GM21576 (cell line): ENCODE measurements at regions not wholly inside any gene's neighbourhood (a gene's known extent, or its start where the extent isn't known, plus 50 kb on each side); places are given as distances from the start of the nearest gene placed in this dataset.
"Not testable (repeated sequence)": the region's sequence is repeated elsewhere in the genome, so short reads cannot be mapped to it uniquely, and the experiment has no call there.

ENCODE experiments used
- ATAC-seq: cut with Tn5 transposase; IDR thresholded peaks from one replicate; pipeline ENCODE4 v1.9.1; 2021; ENCODE audit warnings: mild to moderate bottlenecking, moderate library complexity; ENCODE audit not compliant: unreplicated experiment

DNA sequence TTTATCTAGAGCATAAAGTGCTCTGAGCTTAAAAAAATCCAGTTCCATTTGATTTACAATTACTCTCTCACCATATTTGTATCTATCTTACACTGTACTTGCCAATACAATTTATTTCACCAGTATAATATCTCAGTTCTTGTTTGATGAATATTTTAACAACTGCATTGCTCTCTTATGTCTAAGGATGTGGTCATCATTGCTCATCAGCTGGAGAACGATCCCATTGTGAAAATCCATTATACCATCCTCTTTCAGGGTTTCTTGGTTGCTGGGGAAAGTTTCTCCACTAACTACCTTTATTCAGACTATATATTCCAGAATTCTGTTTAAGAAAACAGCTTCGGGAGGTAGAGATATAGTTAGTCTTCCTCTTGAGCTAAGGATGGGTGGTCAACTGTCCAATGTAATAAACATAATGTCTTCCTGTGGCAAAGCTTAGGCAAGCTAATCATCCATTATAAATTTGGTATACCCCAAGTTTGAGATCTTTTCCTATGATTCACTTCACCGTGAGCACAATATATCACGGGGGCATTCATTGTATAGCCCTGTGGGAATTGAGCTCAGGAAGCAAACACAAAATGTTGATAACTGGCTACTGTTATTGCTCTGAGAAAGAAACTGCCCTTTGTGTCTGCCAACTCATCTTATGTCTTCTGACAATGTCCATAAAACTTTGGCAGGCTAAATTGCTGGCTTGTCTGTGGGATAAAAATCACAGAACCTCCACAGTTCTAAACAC, 2361.9 kb downstream of the ARAP2 start:
- ATAC-seq, result no peak

DNA sequence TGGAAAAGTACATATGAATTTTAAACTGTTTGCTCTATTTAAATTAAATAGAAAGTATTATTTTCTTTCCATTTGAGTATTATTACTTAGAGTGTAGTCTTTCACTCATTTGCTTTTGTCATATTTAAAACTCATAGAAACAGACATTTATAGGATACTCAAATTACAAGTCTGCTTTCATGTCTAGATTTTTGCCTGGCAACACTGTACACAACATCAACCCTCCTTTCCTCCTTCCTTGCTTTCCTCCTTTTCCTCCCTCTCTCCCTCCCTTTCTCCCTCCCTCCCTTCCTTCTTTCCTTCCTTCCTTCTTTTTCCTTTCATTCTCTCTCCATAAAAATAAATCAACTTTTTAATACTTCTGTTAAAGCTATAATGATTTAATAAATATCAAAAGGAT, 2361.2 kb downstream of the ARAP2 start:
- ATAC-seq, result no peak

DNA sequence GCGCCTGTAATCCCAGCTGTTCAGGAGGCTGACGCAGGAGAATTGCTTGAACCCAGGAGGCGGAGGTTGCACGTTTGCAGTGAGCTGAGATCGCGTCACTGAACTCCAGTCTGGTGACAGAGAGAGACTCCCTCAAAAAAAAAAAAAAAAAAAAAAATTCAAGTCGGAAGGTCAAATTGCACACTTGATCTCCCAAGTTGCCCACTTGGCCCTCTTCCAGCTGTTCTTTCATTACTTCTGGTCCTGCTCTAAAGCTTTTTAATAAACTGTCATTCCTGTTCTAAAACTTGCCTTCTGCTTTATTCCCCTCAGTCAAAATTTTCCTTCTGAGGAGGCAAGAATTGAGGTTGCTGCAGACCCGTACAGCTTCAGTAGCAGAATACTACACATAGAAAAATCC, 2358.0 kb downstream of the ARAP2 start:
- no peak for ATAC-seq

DNA sequence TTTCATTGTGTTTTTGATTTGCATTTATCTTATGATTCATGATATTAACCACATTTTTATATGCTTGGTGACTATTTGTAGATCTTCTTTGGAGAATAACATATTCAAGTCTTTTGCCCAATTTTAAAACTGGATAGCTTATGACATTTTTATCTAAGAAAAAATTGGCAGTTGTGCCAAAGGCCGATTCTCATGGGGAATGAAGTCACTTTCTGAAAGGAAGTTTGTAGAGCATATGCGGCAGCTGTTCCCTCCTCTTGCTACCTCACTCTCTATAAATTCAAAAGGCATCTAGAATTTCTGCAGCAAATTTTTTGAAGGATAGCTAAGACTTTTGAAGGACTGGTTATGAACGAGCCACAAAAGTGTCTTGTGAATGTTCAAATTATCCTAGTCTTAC, 2353.5 kb downstream of the ARAP2 start:
- no peak for ATAC-seq

DNA sequence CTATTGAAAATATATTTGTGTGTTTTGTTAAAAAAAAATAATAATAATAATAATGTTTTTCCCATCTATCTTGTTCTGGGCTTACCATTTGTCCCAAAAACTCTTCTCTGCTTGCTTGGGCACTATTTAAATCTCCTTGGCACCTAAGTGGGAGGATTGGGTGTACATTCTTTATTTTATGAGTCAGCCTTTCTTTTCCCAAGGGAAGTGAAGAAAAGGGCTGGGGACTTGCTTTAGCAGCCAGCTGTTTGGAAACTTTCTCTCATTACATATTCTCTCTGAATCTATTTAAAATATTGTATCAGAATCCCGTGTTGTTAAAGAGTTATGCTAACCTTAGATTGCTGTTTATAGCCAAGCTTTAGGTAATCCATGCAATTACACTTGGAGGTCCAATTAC, 2332.4 kb downstream of the ARAP2 start:
- no peak for ATAC-seq

DNA sequence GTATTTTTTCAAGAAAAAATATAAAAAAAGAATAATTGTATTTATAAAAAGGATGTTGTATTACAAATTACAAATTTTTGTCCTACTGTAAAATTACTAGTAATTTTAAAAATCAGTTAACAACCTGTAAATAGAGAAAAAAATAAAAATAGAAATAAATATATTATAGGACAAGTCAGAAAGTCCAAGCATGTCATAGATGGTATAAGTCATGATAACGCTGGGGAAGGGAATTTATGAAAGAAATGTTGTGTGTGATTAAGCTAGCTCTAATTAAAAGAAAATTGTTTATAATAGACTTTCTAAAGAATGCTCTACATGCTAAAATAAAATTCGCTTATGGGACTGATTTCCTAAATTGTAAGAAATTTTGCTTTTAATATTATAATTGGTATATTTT, 2329.9 kb downstream of the ARAP2 start:
- no peak for ATAC-seq

DNA sequence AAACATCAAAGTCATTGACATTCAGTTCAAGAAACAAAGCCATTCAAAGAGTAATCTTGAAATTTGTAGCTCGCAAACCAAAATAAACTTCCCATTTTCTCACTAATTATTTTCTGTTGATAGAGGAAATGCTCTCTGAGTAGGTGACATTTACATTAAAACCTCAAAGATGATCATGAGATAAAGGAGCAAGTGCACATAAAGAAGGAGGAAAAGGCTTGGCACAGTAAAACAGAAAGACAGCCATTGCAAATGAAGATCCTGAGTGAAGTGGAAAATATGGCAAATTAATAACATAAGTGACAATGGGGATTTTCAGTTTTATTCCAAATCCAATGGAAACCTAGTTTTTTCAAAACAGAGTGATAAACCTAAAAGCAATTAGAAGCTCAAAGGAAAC, 2320.8 kb downstream of the ARAP2 start:
- no peak for ATAC-seq

DNA sequence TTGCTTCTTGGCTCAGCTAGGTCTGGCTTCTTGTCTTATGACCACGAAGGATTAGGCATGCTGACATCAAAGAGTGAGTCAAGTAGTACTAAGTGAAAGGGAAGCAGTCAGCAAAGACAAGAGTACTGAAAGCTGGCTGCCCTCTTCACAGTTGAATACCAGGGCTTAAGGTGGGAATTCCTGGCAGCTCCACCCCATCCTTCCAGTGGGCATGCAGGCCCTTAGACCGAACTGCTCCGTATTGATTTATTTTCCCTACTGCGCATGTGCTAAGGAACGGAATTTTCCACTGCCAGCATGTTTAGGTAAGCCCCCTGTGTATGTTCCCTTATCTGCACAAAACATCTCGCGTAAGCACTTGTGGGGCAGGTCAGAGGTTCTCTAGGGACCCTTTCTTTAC, 2320.1 kb downstream of the ARAP2 start:
- no peak for ATAC-seq

DNA sequence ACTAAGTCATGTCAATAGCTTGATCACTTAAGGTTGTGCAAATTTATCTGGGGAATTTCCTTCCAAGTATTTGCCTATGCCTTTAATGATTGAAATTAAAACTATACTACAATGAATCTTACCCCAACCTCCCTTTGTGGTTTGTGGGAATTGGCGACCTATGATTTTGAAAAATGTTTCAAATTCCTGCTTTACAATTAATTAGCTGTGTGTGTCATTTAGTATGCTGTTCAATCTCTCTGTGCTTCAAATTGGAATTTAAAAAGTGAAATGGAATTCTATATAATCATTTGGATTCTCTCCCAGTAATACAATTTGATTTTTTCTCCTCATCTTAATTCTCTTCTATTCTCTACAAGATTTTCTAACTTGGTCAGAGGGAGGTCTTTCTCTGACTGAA, 2319.5 kb downstream of the ARAP2 start:
- no peak for ATAC-seq

DNA sequence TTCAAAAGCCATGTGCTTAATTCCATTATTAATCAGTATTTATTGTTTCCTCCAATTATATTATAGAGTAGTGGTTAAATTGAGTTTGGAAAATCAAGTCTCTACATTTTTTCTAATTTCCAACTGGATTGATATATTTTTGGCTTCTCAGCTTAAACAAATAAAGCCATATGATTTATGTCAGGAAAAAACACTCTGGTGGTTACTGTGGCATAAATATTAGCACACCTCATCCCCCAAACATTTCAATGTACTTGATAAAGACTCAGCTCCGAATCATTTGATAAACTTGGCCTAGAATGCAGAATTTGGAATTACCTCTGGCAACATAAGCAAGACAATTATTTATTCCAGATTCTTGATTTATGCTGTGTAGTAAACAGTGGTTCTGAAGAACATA, 2313.8 kb downstream of the ARAP2 start:
- no peak for ATAC-seq

DNA sequence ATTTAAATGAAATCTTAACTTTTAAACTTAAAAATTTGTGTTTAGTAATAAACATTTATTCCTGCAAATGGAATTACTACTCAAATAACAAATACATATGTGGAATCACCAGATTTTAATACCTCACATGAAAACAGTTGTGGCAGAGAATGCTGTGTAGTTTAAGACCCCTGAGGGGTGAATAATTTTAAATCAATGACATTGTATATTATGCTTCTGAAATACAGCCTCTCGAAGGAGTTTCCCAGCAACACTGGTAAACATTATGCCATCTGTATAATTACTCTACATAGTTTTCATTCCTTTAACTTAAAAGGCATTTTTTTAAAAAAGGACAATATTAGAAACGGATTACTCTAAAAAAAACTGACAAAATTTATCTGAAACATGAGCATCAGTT, 2313.3 kb downstream of the ARAP2 start:
- no peak for ATAC-seq

DNA sequence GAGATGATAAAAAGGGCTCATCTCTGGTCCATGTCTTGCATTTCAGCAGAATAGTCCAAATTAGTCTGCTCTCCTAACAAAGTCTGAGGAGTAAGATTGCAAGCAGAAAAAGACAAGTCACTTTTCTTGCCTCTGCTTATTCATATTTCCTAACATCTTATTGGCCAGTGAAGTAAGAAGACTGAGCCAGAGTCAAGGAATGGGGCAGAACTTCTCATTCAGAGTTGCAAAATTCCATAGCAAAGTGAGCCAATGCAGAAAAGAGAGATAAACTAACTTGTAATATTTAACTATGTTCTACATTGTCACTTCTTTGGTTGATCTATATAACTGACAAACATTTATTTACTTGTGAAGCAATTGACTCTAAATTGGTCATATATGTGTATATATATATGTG, 2304.0 kb downstream of the ARAP2 start:
- no peak for ATAC-seq

DNA sequence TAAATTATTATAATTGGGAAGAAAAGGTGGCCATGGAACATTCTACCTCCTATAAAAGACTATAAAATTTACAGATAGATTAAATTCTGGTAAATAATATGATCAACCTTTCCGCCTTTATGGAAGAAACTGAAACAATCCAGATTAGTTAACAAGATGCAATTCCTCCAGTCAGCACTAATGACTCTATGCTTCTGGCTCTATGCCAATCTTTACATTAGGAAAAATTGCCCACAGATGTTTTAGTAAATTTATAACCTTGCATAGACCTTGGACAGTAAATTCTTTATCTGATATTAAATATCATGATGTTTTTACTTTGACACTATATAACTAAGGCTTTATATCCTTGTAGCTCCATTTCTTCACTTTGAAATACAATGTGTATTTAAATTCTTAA, 2302.5 kb downstream of the ARAP2 start:
- no peak for ATAC-seq

DNA sequence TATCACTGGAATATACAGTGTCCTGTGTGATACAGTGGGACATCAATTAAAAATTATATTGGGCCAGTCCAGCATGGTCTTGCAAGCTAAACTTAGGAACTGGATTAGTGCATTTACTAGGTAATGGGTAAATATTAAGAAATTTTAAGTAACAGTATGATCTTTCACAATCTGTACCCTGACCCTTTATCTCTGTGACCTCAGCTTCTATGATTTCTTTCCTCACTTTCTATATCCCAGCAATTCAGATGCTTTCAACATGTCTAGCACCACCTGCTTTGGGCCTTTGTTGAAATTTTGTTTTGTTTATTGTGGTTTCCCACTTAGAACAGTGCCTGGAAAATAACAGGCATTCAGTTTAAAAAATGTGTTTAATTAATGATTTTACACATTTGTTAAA, 2295.4 kb downstream of the ARAP2 start:
- ATAC-seq, result no peak

DNA sequence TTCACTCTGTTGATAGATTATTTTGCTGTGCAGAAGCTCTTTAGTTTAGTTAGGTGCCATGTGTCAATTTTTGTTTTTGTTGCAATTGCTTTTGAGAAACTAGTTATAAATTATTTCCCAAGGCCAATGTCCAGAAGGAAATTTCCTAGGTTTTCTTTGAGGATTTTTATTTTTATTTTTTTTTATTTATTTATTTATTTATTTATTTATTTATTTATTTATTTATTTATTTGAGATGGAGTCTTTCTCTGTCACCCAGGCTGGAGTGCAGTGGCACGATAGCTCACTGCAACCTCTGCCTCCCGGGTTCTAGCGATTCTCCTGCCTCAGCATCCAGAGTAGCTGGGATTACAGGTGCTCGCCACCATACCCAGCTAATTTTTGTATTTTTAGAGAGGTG, 2290.5 kb downstream of the ARAP2 start:
- ATAC-seq, result not testable (repeated sequence)

DNA sequence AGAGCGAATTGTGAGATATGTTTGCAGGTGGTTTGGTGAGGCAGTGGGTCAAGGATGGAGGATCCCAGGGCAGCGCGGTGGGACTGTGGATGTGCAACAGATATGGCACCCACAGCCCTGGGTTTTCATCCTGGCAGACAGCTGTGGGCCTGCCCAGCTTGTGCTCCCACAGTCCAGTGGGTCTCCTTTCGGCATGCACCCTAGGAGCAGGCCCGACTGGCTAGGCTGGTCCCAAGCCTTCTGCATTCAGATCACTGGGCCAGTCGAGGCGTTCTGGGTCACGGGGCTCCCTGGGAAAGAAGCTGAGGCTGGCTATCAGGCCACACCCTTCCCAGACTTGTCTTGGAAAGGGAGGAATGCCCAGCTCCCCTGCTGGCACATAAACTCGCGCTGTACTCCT, 2289.6 kb downstream of the ARAP2 start:
- no peak for ATAC-seq

DNA sequence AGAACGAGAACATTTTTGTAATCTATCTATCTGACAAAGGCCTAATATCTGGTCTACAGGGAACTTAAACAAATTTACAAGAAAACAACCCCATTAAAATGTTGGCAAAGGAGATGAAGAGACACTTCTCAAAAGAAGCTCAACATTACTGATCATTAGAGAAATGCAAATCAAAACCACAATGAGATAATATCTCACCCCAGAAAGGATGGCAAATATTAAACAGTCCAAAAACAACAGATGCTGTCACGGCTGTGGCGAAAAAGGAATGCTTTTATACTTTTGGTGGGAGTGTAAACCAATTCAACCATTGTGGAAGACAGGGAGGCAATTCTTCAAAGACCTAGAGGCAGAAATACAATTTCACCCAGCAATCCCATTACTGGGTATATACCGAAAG, 2284.8 kb downstream of the ARAP2 start:
- ATAC-seq, result no peak

DNA sequence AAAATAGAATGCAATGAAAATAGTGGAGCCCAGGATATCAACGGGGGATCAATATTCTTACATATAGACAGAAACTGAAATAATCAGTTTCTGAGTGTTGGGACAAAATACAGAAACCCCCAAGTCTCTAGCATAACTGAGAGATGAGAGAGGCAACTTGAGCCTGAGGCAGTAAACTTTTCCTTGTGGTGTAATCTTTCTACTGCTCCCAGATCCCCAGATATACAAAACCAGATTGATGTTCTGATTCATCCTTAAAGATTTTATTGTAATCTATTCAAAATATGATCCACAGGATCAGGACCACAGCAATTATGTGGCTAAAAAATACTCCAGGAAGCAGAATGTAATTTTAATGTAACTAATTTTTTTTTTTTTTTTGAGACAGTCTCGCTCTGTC, 2282.6 kb downstream of the ARAP2 start:
- ATAC-seq, result no peak

DNA sequence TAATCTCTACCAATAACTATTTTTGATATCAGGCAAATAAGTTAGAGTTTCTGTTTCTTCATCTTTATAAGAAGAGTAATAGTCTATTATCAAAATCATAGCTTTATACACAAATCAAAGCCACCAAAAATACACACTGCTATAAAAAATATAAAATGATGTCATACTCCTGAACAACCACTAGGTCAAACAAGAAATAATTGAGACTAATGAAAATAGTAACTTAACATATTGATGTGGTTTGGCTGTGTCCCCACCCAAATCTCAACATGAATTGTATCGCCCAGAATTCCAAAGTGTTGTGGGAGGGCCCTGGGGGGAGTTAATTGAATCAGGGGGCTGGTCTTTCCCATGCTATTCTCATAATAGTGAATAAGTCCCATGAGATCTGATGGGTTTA, 2277.5 kb downstream of the ARAP2 start:
- ATAC-seq, result no peak

DNA sequence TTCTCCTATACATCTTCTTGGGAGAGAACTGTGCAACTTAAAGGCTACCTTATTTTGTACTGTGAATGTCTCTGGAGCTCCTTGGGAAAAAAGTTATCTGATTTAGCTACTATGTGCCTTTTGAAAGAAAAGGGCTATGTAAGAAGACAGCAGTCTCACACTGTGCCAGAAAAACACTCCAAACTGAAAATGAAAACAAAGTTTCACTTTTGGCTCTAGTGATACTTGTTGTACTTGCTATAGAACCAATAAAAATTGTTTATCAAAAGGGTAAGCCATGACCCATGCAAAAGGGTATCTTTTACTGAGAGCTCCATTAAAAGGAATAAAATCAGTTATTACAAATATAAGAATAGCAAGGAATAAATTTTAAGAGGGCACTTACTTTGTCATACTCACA, 2270.0 kb downstream of the ARAP2 start:
- ATAC-seq, result no peak

DNA sequence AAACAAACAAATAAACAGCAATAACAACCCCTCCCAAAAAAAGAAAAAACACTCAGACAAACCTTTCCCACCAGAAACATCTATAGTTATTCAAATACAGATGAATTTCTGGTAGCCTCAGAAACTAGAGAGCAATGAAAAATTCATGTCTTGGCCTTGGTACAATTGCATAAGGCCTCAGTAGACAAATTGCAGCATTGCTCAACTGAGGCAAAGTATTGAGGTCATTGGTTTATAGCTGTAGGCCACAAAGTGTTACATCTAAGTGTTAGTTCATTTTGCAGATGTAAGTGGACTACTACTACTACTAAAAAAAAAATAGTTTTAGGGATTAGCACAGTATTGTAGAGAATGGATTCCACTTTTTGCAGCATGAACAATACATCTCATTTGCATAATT, 2268.3 kb downstream of the ARAP2 start:
- no peak for ATAC-seq

DNA sequence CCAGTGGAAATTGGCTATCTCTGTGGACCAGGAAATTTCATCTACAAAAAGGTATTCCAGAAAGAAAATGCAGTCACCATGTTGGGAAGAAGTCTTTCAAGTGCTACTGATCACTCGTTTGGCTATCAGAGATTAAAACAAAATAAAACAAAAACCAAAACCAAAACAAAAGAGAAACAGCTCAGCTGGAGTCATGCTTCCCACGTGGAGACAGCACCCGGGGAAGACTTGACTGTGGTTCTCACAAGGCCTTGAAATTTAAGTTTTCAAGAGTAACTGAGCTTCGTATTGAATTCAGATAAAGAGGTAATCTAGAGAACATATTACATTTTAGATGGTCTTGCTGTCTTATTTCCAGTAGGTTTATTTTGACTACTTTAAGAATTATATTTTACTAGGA, 2264.5 kb downstream of the ARAP2 start:
- not testable (repeated sequence) for ATAC-seq

DNA sequence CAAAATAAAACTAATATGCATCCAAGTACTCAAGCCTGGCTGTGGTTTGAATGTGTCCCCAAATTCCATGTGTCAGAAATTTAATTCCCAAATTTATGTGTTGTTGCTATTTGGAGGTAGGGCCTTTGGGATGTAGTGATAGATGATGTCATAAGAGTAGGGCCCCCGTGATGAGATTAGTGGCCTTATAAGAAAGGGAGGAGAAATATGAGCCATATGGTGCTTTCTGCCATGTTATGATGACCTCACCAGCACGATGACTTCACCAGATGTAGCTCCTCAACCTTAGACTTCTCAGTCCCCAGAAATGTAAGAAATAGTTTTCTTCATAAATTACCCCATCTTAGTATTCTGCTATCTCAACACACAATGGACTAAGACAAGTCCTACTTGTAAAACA, 2264.0 kb downstream of the ARAP2 start:
- ATAC-seq, result no peak
